IMR-90 (cell line): ENCODE measurements at regions not wholly inside any gene's neighbourhood (a gene's known extent, or its start where the extent isn't known, plus 50 kb on each side); places are given as distances from the start of the nearest gene placed in this dataset.

Experiments used
- ATAC-seq: fragments of 200-7000 bp; cut with Tn5 transposase; 2 replicates; pipeline ENCODE4 v1.9.1; 2020; ENCODE audit warnings: low read depth, mild to moderate bottlenecking, moderate library complexity
- BruUV-seq: library from RNA; stranded (reverse); fragments of 400-500 nt; replicated peaks from 2 replicates; lab custom pipeline; 2021; lab: Mats Ljungman, UMichigan
- CTCF ChIA-PET: fragments of 300-600 bp; formaldehyde crosslinking; extraction: SDS; loops from one replicate; lab custom pipeline; 2021; ENCODE audit warnings: antibody characterized with exemption; lab: Yijun Ruan, JAX
- POLR2A ChIA-PET: fragments of 300-600 bp; sonication (Branson Sonifier 250); formaldehyde crosslinking; loops from one replicate; lab custom pipeline; 2022; ENCODE audit warnings: antibody characterized with exemption; ENCODE audit not compliant: unreplicated experiment; lab: Charles Lee
- DNase-seq: peaks from one replicate; pipeline ENCODE4 v3.0.0; 2013
- H2AFZ ChIP-seq: replicated peaks from 2 replicates; pipeline ENCODE3; 2013; ENCODE audit warnings: low read length, mild to moderate bottlenecking; ENCODE audit not compliant: poor library complexity
- H2AK5ac ChIP-seq: 2 replicates; pipeline ENCODE4 v1.6.1; 2013; ENCODE audit warnings: low read depth, low read length, inconsistent platforms
- H2AK9ac ChIP-seq: replicated peaks from 2 replicates; pipeline ENCODE3; 2013; ENCODE audit warnings: mild to moderate bottlenecking, low read depth, low read length, moderate library complexity; ENCODE audit not compliant: poor library complexity
- H2BK120ac ChIP-seq: 2 replicates; pipeline ENCODE4 v1.6.1; 2013; ENCODE audit warnings: low read depth, low read length, inconsistent platforms
- H2BK15ac ChIP-seq: 3 replicates; pipeline ENCODE4 v1.6.1; 2013; ENCODE audit warnings: low read depth, low read length, inconsistent platforms
- H2BK20ac ChIP-seq: 2 replicates; pipeline ENCODE4 v1.6.1; 2013; ENCODE audit warnings: low read depth, mild to moderate bottlenecking, inconsistent platforms, low read length, moderate library complexity
- H2BK5ac ChIP-seq: 2 replicates; pipeline ENCODE4 v1.6.1; 2013; ENCODE audit warnings: mild to moderate bottlenecking, low read depth, low read length, inconsistent platforms; ENCODE audit not compliant: poor library complexity, severe bottlenecking
- H3K14ac ChIP-seq: replicated peaks from 2 replicates; pipeline ENCODE4 v1.6.1; 2013; ENCODE audit warnings: low read depth, low read length, inconsistent platforms
- H3K18ac ChIP-seq: 2 replicates; pipeline ENCODE4 v1.6.1; 2013; ENCODE audit warnings: low read depth, low read length, control low read depth
- H3K23ac ChIP-seq: 2 replicates; pipeline ENCODE4 v1.6.1; 2013; ENCODE audit warnings: low read depth, low read length, inconsistent platforms
- H3K27ac ChIP-seq: 2 replicates; pipeline ENCODE4 v1.5.1; 2013; ENCODE audit warnings: mild to moderate bottlenecking, control low read depth, low read length; ENCODE audit not compliant: insufficient read depth
- H3K27me3 ChIP-seq: 2 replicates; pipeline ENCODE4 v1.6.1; 2013; ENCODE audit warnings: low read length; ENCODE audit not compliant: control insufficient read depth, insufficient read depth
- H3K36me3 ChIP-seq: 2 replicates; pipeline ENCODE4 v1.6.1; 2013; ENCODE audit warnings: low read length, mixed read lengths; ENCODE audit not compliant: control insufficient read depth, insufficient read depth
- H3K4ac ChIP-seq: 2 replicates; pipeline ENCODE4 v1.6.1; 2013; ENCODE audit warnings: low read depth, low read length, inconsistent platforms
- H3K4me1 ChIP-seq: 2 replicates; pipeline ENCODE4 v1.6.1; 2013; ENCODE audit warnings: low read length, mixed read lengths; ENCODE audit not compliant: control insufficient read depth, insufficient read depth
- H3K4me2 ChIP-seq: 2 replicates; pipeline ENCODE4 v1.6.1; 2013; ENCODE audit warnings: low read depth, mild to moderate bottlenecking, control low read depth, low read length, moderate library complexity
- H3K4me3 ChIP-seq: 2 replicates; pipeline ENCODE4 v1.5.1; 2013; ENCODE audit warnings: low read depth, mild to moderate bottlenecking, control low read depth, low read length, moderate library complexity; ENCODE audit not compliant: insufficient read depth
- H3K56ac ChIP-seq: 2 replicates; pipeline ENCODE4 v1.6.1; 2013; ENCODE audit warnings: low read length, inconsistent platforms; ENCODE audit not compliant: insufficient read depth; ENCODE audit errors: extremely low read depth
- H3K79me1 ChIP-seq, 2 experiments: 2 replicates each; pipeline ENCODE4 v1.6.1; 2013; ENCODE audit warnings: low read length in 2 of 2, inconsistent platforms in 1 of 2, low read depth in 1 of 2
- H3K9ac ChIP-seq: 2 replicates; pipeline ENCODE4 v1.6.1; 2013; ENCODE audit warnings: low read depth, low read length, control low read depth
- H3K9me1 ChIP-seq: 2 replicates; pipeline ENCODE4 v1.6.1; 2013; ENCODE audit warnings: low read length, inconsistent platforms; ENCODE audit not compliant: insufficient read depth
- H3K9me3 ChIP-seq: 2 replicates; pipeline ENCODE4 v1.6.1; 2013; ENCODE audit warnings: low read length; ENCODE audit not compliant: control insufficient read depth, insufficient read depth
- H4K20me1 ChIP-seq: 2 replicates; pipeline ENCODE4 v1.6.1; 2013; ENCODE audit warnings: low read length, inconsistent platforms; ENCODE audit not compliant: insufficient read depth
- H4K5ac ChIP-seq: 2 replicates; pipeline ENCODE4 v1.6.1; 2013; ENCODE audit warnings: mild to moderate bottlenecking, low read depth, low read length, control low read depth
- H4K8ac ChIP-seq, 2 experiments: 2 replicates each; pipeline ENCODE4 v1.6.1; 2013; ENCODE audit warnings: low read depth in 2 of 2, low read length in 2 of 2, control low read depth in 1 of 2, inconsistent platforms in 1 of 2
- H4K91ac ChIP-seq: 2 replicates; pipeline ENCODE4 v1.6.1; 2013; ENCODE audit warnings: low read depth, low read length, inconsistent platforms; ENCODE audit not compliant: insufficient read depth
- BHLHE40 ChIP-seq: fragments of 150-350 bp; IDR thresholded peaks from 2 replicates; pipeline ENCODE4 v1.6.1; 2016; ENCODE audit warnings: mild to moderate bottlenecking, low read depth, low read length
- CEBPB ChIP-seq: IDR thresholded peaks from 2 replicates; pipeline ENCODE4 v1.6.1; 2012; ENCODE audit warnings: low read depth, low read length, improper control_type of control experiment
- ELK1 ChIP-seq: fragments of 150-350 bp; IDR thresholded peaks from 2 replicates; pipeline ENCODE4 v1.6.1; 2016; ENCODE audit warnings: low read depth, mild to moderate bottlenecking, low read length, moderate library complexity, borderline replicate concordance
- MXI1 ChIP-seq: IDR thresholded peaks from 2 replicates; pipeline ENCODE4 v1.6.1; 2012; ENCODE audit warnings: low read depth, mild to moderate bottlenecking, low read length, moderate library complexity, borderline replicate concordance
- NFE2L2 ChIP-seq: fragments of 150-350 bp; IDR thresholded peaks from 2 replicates; pipeline ENCODE4 v1.6.1; 2016; ENCODE audit warnings: low read depth, mild to moderate bottlenecking, low read length
- RAD21 ChIP-seq: IDR thresholded peaks from 2 replicates; pipeline ENCODE4 v1.6.1; 2012; ENCODE audit warnings: low read length, improper control_type of control experiment
- SMC3 ChIP-seq: fragments of 150-350 bp; IDR thresholded peaks from 2 replicates; pipeline ENCODE4 v1.6.1; 2016; ENCODE audit warnings: low read depth, mild to moderate bottlenecking, antibody characterized with exemption, low read length, moderate library complexity
- WGBS, 2 experiments: methylation state at CpG; one replicate each; pipeline versions ENCODE4 v1.1.5 to v1.1.7; 2013; ENCODE audit warnings: missing lambda C conversion rate in 2 of 2; ENCODE audit not compliant: insufficient read length in 1 of 2; ENCODE audit errors: extremely low coverage in 2 of 2; 5-methylcytosine and 5-hydroxymethylcytosine counted together
- dilution Hi-C: fragments of 300-500 bp; cut with HindIII; formaldehyde crosslinking; loops from one replicate; pipeline ENCODE4 v1.14.3; 2018; ENCODE audit warnings: low sequenced_read_pairs; ENCODE audit not compliant: unreplicated experiment
- in situ Hi-C: fragments of 300-500 bp; cut with MboI; formaldehyde crosslinking; loops from 3 replicates; pipeline ENCODE4 v1.14.3; 2019; ENCODE audit warnings: low sequenced_read_pairs, inconsistent platforms, mixed read lengths
- intact Hi-C: fragments of 100-400 bp; cut with micrococcal nuclease; formaldehyde crosslinking; loops from 2 replicates; pipeline ENCODE4 v1.10.0; 2022

- no peak overlapping the region for H3K4me3 ChIP-seq
- H3K79me1 ChIP-seq: no peaks in the 10 kb centered on the region
- WGBS, 2 experiments: 46% methylated on average over 4 of the region's 5 CpGs; no CpG with 5 or more reads in 1 of the 2 experiments
- no peak overlapping the region for H2BK5ac ChIP-seq
- H4K91ac ChIP-seq: no peak overlapping the region
- H2AK9ac ChIP-seq: no peak overlapping the region
- CTCF ChIA-PET: no interaction called here
- H3K9ac ChIP-seq: no peak overlapping the region
- H2BK120ac ChIP-seq: no peak overlapping the region
- H3K27ac ChIP-seq: no peak overlapping the region
- intact Hi-C loops: no loop called here
- no peaks in the 10 kb centered on the region for H4K20me1 ChIP-seq
- no peak overlapping the region for H4K8ac ChIP-seq
- TF ChIP-seq SMC3 (no peak), BHLHE40 (no peak), CEBPB (no peak), ELK1 (no peak), NFE2L2 (no peak), MXI1 (no peak), RAD21 (no peak)
- in situ Hi-C loops: no loop called here
- H2AFZ ChIP-seq: no peak overlapping the region
- no peak for DNase-seq
- no peak overlapping the region for H2BK20ac ChIP-seq
- POLR2A ChIA-PET: no interaction called here
- H4K5ac ChIP-seq: no peak overlapping the region
- no peak overlapping the region for H3K18ac ChIP-seq
- BruUV-seq: no TSS peak
- H3K56ac ChIP-seq: no peak overlapping the region
- no peaks in the 10 kb centered on the region for H3K9me1 ChIP-seq
- ATAC-seq: no peak
- no peaks in the 10 kb centered on the region for H3K9me3 ChIP-seq
- dilution Hi-C loops: no loop called here
- no peaks in the 10 kb centered on the region for H3K4me1 ChIP-seq
- no peak overlapping the region for H3K14ac ChIP-seq
- no peak overlapping the region for H2BK15ac ChIP-seq
- H2AK5ac ChIP-seq: no peak overlapping the region
- H3K4me2 ChIP-seq: no peak overlapping the region
- H3K4ac ChIP-seq: no peak overlapping the region
- H3K23ac ChIP-seq: no peak overlapping the region
- peaks cover 9% of the 10 kb centered on the region for H3K27me3 ChIP-seq
- no peaks in the 10 kb centered on the region for H3K36me3 ChIP-seq
Observed at GRCh38 chr1:227466039-227466645, 97.2 kb upstream of the ZNF678 start.
